Left cardiac atrium (tissue), 4 donors: ENCODE measurements at regions not wholly inside any gene's neighbourhood (a gene's known extent, or its start where the extent isn't known, plus 50 kb on each side); places are given as distances from the start of the nearest gene placed in this dataset.
"Not testable (repeated sequence)": the region's sequence is repeated elsewhere in the genome, so short reads cannot be mapped to it uniquely, and the experiment has no call there.

ENCODE experiments used
- ATAC-seq, 2 donors: fragments of 200-7000 bp; cut with Tn5 transposase; one replicate each; pipeline ENCODE4 v1.9.1; 2020; ENCODE audit warnings: mild to moderate bottlenecking in 2 of 2, moderate library complexity in 2 of 2
- DNase-seq: peaks from one replicate; pipeline ENCODE4 v3.0.0-alpha.2; 2020
- intact Hi-C, 2 donors: fragments of 100-400 bp; cut with DNase I; formaldehyde crosslinking; loops; one replicate each; pipeline versions ENCODE4 v1.14.1 to v1.15.1; 2022 to 2023
- donor health status: DM: no; HTN: yes; CAD: no.
- donor health status: DM: no; HTN: yes; CAD: no; lungs with severe emphysema.
- donor health status: DM: yes; HTN: yes; CAD: no.
- donor health status: Dilated cardiomyopathy.

DNA sequence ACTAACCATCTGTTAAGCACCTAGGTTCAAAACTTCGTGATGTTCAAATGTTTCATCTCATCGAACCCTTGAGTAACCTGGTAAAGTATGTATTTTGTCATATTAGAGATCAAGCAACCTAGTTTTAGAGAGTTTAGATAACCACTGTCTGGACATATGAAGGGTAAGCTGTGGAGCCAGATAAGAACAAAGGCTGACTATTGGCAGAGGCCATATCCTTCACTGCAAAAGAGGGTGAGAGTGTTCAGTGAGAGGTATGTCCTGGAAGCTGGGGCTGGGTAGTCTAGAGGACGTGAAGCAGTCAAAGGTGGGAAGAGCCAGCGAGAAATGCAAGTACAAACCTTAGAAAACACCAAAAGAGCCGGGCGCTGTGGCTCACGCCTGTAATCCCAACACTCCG is 573.1 kb upstream of the KLF4 start:
- no peak for DNase-seq
- no peak for ATAC-seq
- intact Hi-C loops: no loop called here

DNA sequence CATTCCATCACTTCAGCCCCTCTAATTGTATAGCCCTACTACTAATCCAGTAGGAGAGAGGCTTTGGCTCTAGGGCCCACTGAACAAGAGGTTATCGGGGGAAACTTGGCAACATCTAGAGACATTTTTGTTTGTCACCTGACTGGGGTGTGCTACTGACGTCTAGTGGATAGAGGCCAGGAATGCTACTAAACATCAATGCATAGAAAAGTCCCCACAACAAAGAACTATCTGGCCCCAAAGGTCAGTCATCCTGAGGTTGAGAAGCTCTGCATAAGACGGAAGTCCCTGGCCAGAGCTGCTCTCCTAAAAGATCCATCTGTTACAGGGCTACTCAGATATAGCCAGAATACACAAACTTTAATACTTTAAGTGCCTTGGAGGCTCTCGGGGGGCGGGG is 570.6 kb upstream of the KLF4 start:
- DNase-seq (no peak), ATAC-seq (no peak)
- intact Hi-C loops: no loop called here

DNA sequence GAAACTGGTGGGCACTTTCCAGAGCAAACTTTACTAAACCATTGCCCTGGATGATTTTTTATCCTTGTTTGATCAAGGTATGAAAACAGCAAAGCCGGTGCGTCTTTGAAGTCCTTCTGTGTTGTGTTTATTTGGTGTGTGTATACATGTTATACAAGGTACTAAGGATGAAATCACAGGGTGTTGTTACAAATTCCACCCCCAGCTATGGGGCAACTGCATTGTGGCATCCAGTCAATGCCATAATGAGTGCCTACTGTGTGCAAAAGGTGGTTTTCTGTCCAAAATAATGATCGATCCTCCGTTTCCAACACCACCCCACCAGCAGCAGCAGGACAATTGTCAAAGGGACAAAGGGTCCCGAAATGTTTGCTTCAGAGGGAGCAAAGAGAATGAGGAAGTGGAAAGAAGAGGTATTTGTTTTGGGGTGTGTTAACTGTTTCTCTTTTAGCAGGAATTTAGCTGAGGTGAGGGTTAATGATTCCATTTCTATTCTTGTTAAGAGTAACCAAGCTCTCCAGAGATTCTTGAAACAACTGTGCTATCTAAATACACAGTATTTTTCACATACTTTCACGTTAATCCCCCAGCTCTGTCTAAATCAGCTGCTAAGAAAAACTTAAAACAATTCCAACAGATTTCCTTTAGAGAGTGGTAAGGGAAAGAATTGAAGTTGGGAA is 568.7 kb upstream of the KLF4 start:
- DNase-seq (no peak), ATAC-seq (no peak)
- intact Hi-C loops: no loop called here

DNA sequence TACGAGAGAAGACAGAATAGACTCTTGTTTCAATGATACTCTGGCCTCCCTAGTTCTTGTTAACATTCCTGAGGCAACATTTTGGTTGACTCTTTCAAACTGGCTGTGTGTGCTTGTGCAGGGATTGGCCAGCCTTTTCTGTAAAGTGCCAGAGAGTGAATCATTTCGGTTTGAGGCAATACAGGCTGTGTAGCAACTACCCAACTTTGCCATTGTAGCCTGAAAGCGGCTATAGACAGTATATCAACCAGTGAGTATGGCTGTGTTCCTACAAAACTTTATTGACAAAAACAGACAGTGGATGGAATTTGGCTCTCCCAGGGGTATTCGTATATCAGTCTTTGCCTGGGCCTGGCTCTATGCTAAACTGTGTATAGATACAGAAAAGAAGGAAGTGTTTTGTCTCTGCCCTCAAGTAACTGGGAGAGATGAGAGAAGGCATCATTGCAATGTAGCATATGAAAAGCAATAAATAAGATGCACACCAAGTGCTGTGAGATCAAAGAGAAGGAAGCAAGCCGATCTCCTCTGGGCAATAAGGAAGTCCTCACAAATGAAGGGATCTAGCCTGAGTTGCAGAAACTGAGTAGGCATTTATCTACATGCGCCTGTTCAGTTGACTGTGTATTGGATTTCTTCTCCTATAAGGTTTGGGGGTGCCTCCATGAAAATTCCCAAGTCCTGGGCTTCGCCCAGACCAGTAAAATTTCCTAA is 568.0 kb upstream of the KLF4 start:
- intact Hi-C loops: no loop called here

DNA sequence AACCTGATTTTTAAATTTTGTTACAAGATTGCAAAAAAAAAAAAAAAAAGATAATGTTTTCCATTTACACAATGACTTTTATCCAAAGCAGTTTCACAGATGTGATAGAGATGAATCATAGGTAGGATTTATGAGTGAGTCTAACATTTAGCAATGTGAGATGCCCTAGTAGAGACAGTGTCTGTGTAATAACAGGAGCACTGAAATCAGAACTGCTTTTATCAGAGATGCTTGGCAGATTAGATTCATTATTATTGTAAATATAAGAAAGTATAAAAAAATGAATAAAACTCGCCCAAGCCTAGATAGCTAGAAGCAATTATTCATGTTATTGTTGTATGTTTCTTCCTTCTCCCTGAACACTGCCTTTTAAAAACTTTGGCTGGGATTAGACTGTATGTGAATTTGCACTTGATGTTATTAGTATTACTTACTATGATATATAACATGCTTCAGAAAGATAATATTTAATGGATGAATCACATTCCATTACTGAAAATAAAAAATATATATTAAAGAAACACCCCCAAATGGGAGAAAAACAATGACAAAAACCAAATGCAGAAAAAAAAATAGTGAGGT is 567.3 kb upstream of the KLF4 start:
- DNase-seq: no peak
- ATAC-seq: peak in 1 of 2 donors; percentile 85
- intact Hi-C loops: no loop called here

More for the DNA sequence above, 568.0 kb upstream of the KLF4 start:
- no peak for DNase-seq
- peak; percentile 81 to 95 for ATAC-seq

DNA sequence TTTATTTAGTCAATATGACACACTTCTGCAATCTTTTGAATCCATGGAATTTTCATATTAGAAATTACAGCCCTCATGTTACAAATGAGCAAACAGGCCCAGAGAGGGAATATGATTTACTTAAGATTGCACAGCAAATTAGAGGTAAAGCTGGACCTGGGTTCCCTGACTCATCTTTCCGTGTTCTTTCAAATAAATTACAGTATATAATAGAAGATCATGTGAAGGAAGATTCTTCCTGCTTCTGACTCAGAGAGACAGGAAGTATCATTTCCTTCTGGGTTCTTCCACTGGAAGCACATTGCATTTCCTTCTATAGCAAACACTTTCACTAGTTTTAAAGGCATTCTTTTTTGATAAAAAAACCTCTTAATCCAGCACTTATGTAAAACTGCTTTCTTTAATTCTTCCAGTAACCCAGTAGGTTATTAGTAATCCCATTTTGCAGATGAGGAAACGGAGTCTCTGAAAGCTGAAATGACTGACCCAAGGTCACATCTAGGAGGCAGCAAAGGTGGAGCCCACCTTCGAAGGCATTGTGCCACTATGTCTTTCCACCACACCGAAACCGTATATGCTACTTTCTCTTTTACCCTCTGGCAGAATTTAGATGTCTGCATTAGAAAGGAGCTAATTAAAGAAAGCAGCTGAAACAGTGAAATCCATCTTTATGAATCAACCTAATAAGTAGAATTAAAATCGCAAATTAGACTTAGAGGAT is 566.7 kb upstream of the KLF4 start:
- DNase-seq: no peak
- ATAC-seq: no peak
- intact Hi-C loops: no loop called here

DNA sequence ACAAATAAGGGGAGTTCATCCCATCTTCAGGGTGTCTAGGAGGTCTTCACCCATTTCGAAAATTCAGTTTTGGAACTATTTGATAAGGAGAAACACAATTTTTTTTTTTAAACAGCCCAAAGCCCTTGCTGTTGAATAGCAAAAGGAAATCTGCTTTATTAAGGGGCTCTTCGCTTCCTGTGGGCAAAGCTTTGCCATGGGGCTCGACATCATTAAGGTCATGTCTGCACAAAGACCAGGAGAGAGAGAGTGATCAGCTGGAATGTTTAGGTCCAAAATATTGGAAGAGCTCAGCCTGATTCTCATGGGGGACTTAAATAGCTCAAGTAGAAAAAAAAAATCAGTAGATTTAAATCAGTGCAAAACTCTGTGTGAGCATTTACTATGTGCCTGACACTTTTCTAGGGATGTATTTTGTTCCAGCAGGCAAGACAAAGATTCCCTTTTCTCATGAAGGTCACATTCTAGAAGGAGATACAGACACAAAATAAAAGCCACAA is 564.6 kb upstream of the KLF4 start:
- intact Hi-C loops: no loop called here

DNA sequence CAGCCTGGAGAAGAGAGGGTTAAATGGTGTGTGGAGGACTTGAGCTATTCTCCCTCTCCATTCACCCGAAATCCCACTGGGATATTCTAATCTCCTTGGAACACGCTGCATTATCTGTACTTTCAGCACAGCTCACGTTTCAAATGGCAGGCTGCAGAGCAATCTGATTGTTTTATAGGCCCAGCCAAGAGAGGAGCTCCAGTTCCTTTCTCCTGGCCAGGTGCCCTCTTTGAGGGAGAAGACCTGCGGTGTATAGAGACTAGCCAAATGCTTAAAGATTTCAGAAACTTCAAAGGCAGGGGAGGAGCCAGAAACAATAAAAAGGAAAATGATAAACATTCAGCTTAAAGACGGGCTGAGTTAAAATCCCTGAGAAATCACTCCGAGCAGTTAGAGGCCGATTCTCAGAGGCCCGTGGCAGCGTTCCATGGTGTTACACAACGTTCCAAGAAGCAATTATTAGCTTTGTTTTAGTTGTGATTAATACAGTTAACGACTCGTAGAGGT is 564.0 kb upstream of the KLF4 start:
- ATAC-seq (peak; percentile 52 to 69), DNase-seq (peak; percentile 81)
- intact Hi-C loops: no loop called here

More for the DNA sequence above, 564.6 kb upstream of the KLF4 start:
- DNase-seq (no peak), ATAC-seq (no peak)

DNA sequence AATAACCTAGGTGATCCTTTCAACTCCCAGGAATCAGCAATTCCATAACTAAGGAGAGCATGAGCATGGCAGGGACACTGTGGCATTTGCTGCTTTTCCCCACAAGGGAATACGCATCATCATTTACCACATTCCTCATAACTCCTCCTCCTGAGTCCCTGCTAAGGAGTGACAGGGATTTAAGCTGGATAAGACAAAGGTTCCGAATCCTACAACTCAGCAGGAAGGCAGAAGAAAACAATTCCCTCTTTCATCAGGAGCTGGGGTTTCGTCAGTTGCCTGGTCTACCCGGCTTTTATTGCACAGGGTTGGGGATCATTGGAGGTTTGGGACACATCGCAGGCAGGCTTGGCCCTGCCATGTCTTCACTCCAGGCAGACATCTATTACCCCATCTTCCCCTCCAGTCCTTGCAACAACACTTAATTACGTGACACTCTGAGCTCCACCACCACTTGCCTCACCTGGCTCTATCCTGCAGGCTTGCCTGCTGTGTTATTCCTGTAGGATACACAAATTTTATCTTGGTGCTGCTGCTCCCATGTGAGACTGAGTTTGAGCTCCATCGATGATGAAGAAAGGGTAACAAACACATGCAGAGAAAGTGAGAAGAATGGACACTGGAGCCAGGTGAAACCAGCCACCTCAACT is 563.0 kb upstream of the KLF4 start:
- intact Hi-C loops: no loop called here
- DNase-seq (no peak), ATAC-seq (no peak)

DNA sequence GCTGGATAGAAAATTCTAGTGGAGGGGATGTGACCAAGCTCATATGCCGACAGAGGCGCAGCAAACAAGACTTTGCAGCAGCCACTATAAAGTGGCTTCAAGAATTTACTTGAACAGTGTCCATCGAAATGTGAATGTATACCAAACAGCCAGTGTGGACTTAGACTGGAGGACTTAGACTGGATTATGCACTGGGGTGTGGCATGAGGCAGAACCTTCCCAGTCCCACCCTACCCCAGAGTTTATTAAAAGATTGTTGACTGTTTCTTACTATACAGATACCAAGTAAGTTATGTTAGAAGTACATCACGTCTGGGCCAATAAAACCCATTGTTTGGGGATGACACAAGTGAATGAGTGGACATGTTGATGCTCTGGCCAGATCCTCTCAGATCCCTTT is 561.3 kb upstream of the KLF4 start:
- no peak for DNase-seq
- intact Hi-C loops: no loop called here
- no peak for ATAC-seq

DNA sequence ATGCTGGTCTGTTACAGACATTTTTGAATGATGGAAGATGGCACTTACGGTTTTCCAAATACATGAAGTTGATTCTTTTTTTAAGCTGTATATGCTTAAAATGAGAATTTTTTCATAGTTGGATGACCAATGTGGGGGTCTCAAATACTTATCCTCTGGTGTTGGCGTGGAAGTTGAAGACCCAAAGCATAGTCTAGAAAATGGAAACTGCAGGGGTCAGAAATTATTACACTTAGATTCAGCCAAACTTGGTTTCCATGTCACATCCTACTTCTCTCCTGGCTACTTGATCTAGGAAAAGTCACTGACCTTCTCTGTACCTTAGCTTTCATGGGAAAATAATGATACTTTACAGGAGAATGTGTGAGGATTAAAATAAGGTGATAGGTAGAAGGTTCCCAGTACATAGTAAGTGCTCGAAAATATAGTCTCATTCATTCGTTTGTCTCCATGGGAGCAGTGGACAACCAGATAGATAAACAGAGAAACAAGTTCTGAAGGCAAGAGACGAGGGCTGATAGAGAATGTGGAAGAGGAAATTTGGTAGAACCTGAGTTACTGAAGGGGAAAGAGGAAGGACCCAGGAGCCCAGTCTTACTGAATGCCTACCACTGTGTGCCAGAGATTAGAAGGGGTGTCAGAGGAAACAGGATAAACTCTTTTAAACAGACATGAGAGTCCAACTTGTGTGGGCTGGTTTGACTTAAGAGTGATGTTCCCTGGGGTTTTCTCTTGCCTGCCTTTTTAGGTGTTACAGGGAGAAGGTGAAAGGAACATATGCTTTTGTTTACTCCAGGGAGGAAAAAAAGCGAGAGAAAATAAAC is 560.3 kb upstream of the KLF4 start:
- DNase-seq (no peak), ATAC-seq (no peak)
- intact Hi-C loops: no loop called here

DNA sequence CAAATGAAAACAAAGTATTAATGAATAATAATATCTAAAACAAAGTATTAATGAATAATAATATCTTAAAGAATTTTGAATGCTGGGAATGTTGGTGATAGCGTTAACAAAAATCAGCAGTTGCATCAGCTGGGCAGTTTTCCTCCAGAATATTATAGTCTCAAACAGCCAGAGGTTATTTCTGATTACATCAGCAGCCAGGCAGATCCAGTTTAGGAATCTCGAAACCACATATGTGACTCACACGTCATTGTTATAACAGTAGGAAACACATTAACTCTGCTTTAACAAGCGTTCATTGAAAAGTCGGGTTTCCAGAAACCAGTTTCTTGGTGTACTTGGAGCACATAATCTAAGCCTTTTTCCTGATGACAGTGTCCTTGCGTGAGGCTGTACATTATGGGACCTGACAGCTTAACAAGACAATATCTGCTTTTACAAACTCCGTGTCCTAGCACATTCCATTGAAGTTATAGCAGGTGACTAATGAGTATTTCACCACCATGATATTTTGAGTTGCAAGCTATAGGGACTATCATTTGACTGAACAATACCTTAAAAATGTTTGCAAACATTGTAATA is 559.5 kb upstream of the KLF4 start:
- DNase-seq (no peak), ATAC-seq (no peak)
- intact Hi-C loops: no loop called here

DNA sequence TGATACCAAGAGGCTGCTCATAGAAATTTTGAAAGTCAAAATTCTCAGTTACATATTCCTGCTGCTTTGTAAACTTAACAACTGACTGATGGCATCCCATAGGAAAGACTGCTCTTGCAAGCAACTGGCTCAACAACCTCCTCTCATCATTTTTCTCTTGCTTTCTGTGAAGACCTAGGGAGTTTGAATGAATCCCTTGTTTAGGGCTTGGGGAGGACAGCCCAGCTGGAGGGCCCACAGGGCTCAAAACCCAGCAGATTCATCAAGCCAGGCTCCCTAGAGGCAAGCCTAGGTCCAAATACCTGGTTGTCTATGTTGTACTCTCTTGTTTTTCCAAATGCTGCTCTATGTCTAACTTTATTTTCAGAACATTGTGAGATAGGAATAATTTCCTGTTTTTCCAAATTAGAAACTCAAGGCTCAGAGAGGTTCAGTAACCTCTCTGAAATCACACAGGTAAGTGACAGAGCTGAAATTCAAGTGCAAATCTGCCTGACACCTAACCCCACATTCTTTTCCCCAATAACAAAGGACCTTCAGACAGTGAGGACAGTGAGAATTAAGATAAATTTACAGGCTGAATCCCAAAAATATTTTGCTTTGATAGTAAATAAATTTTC is 558.9 kb upstream of the KLF4 start:
- intact Hi-C loops: no loop called here
- ATAC-seq (no peak), DNase-seq (no peak)

DNA sequence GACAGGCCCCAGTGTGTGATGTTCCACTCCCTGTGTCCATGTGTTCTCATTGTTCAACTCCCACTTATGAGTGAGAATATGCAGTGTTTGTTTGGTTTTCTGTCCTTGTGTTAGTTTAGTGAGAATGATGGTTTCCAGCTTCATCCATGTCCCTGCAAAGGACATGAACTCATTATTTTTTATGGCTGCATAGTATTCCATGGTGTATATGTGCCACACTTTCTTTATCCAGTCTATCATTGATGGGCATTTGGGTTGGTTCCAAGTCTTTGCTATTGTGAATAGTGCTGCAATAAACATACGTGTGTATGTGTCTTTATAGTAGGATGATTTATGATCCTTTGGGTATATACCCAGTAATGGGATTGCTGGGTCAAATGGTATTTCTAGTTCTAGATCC is 558.2 kb upstream of the KLF4 start:
- intact Hi-C loops, DNase-seq, ATAC-seq: not testable (repeated sequence)

DNA sequence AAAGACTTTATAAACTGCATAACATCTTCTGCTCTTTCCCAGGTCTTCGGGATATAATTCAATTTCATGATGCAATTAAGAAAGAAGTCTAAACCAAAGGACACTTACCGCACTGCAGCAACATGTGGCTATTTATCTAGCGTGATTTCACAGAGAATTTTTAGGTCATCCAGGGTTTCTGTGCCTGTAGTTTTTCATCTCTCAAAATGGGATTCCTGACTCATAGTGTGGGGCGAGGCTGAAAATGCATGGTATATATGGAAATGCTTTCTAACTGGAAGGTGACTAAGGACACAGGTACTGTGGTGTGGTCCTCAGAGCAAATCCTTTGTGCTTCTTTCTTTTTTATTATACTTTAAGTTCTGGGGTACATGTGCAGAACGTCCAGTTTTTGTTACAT is 557.7 kb upstream of the KLF4 start:
- intact Hi-C loops: no loop called here
- ATAC-seq: no peak
- no peak for DNase-seq

DNA sequence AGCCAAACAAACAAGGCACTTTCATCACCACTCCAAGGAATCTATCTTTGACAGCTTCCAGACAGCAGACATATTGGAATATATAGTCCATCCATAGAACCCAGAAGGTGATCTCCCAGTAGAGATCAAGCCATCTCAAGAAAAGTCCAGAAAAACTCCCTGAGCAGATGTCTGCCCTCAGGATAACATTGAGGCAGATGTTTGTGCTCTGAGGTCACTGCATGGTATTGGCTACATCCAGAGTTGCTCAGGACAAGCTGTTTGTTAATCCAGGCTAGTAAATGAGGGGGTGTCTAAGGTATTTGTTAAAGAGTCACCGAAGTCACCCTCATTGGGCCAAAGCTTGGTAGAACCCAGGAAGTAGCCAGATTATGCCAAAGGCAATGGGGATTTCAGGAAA is 556.3 kb upstream of the KLF4 start:
- intact Hi-C loops: no loop called here
- DNase-seq (no peak), ATAC-seq (no peak)

DNA sequence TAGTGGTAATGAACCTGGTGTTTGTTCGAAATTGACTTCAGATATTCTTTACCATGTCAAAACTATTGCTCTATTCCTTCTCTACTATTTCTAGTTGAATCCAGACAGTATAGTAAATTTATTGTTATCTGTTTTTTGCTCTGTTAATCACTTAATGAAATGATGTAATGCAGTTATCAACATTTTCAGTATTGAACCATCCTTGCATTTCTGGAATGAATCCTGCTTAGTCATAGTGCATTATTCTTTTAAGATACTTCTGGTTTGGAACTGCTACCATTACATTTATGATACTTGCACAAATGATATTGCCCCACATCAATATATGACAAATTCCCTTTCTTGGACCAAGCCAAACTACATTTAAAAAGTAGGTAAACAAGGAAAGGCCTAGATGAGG is 554.0 kb upstream of the KLF4 start:
- DNase-seq: no peak
- ATAC-seq: no peak
- intact Hi-C loops: no loop called here

DNA sequence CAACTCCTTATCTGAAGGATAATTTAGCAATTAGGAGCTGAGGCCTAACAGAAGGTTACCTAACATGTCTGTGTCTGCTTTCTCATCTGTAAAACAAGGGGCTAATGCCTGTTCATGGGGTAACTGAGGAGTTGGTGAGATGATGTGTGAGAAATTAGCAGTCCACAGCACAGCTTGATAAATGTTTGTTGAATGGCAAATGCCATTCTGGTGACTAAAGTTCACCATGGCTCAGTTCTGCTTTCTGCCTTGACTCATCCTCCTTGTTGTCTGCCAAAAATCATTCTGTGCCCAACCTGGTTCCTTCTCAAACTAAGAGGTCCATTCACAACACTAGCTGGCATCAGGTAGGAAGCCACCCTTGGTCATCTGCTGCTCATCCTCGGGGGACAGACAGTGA is 552.0 kb upstream of the KLF4 start:
- DNase-seq (no peak), ATAC-seq (peak in 1 of 2 donors; percentile 91)
- intact Hi-C loops: no loop called here
